Endothelial cell of umbilical vein (primary cell): ENCODE measurements at regions not wholly inside any gene's neighbourhood (a gene's known extent, or its start where the extent isn't known, plus 50 kb on each side); places are given as distances from the start of the nearest gene placed in this dataset.

Source experiments
- BruUV-seq: library from RNA; stranded (reverse); fragments of 400-500 nt; replicated peaks from 2 replicates; lab custom pipeline; 2021; lab: Mats Ljungman, UMichigan
- CTCF ChIA-PET: fragments of 300-600, 350-600 bp; sonication (Branson Sonifier 250); formaldehyde crosslinking; loops from one replicate; lab custom pipeline; 2021; ENCODE audit warnings: antibody characterized with exemption, inconsistent platforms; lab: Charles Lee
- POLR2A ChIA-PET: fragments of 300-600, 350-600 bp; sonication (Branson Sonifier 250); formaldehyde crosslinking; loops from one replicate; lab custom pipeline; 2021; ENCODE audit warnings: antibody characterized with exemption, inconsistent platforms; lab: Charles Lee
- DNase-seq: peaks from one replicate; pipeline ENCODE4 v3.0.0-alpha.2; 2011; ENCODE audit warnings: low read depth, low spot score
- FAIRE-seq: peaks from 2 replicates; lab custom pipeline; 2011; peaks lifted over from hg19 to GRCh38; lab: Jason Lieb, UNC
- H2AFZ ChIP-seq: 2 replicates; pipeline ENCODE4 v1.6.0; 2012; ENCODE audit warnings: low read depth, low read length, control low read depth, inconsistent platforms
- H3K27ac ChIP-seq: 2 replicates; pipeline ENCODE4 v1.5.1; 2011; ENCODE audit warnings: low read depth, mild to moderate bottlenecking, control low read depth, low read length, moderate library complexity; ENCODE audit not compliant: insufficient read depth
- H3K27me3 ChIP-seq, 2 experiments: 2 replicates each; pipeline versions ENCODE4 v1.6.0 to v1.6.1; 2011; ENCODE audit warnings: low read length in 2 of 2, mixed read lengths in 1 of 2; ENCODE audit not compliant: control insufficient read depth in 2 of 2, insufficient read depth in 2 of 2
- H3K36me3 ChIP-seq, 2 experiments: 2 replicates in 1 of 2; 3 replicates in 1 of 2; pipeline ENCODE4 v1.5.1; 2011; ENCODE audit warnings: low read length in 2 of 2, mild to moderate bottlenecking in 1 of 2, moderate library complexity in 1 of 2; ENCODE audit not compliant: control insufficient read depth in 2 of 2, insufficient read depth in 2 of 2; ENCODE audit errors: extremely low read depth in 1 of 2
- H3K4me1 ChIP-seq: 3 replicates; pipeline ENCODE4 v1.5.1; 2011; ENCODE audit warnings: mild to moderate bottlenecking, low read length; ENCODE audit not compliant: control insufficient read depth, insufficient read depth; ENCODE audit errors: extremely low read depth
- H3K4me2 ChIP-seq: 2 replicates; pipeline ENCODE4 v1.6.1; 2011; ENCODE audit warnings: low read length, control low read depth, mixed read lengths; ENCODE audit not compliant: insufficient read depth
- H3K4me3 ChIP-seq, 3 experiments: fragments of 200-600 bp in 1 of 3; sonication (generic), shearing (Covaris generic) in 1 of 3; replicated peaks in 1 of 3; 2 replicates each; pipeline ENCODE4 v1.5.1; 2011 to 2016; ENCODE audit warnings: control low read depth in 3 of 3, low read length in 3 of 3, mild to moderate bottlenecking in 2 of 3, inconsistent platforms in 1 of 3, low read depth in 1 of 3, moderate library complexity in 1 of 3; ENCODE audit not compliant: insufficient read depth in 1 of 3
- H3K79me2 ChIP-seq: 2 replicates; pipeline ENCODE4 v1.6.0; 2012; ENCODE audit warnings: low read length, inconsistent platforms; ENCODE audit not compliant: control insufficient read depth, insufficient read depth
- H3K9ac ChIP-seq: replicated peaks from 2 replicates; pipeline ENCODE3; 2011; ENCODE audit warnings: low read length, control low read depth; ENCODE audit not compliant: insufficient read depth; ENCODE audit errors: extremely low read depth
- H3K9me1 ChIP-seq: replicated peaks from 3 replicates; pipeline ENCODE4 v1.6.0; 2011; ENCODE audit warnings: mild to moderate bottlenecking, low read length; ENCODE audit not compliant: control insufficient read depth, insufficient read depth; ENCODE audit errors: extremely low read depth
- H3K9me3 ChIP-seq: replicated peaks from 2 replicates; pipeline ENCODE4 v1.5.1; 2012; ENCODE audit warnings: low read length, inconsistent platforms; ENCODE audit not compliant: control insufficient read depth, insufficient read depth
- H4K20me1 ChIP-seq: replicated peaks from 2 replicates; pipeline ENCODE3; 2011; ENCODE audit warnings: mild to moderate bottlenecking, low read length; ENCODE audit not compliant: control insufficient read depth, insufficient read depth; ENCODE audit errors: extremely low read depth
- CTCF ChIP-seq, 2 donors: IDR thresholded peaks; 1 replicate in 1 of 2; 2 replicates in 1 of 2; pipeline ENCODE4 v1.5.1; 2011; ENCODE audit warnings: low read length in 2 of 2, mild to moderate bottlenecking in 2 of 2, moderate library complexity in 2 of 2, control low read depth in 1 of 2, inconsistent platforms in 1 of 2, low read depth in 1 of 2; ENCODE audit not compliant: insufficient read depth in 1 of 2; ENCODE audit errors: extremely low read depth in 1 of 2
- EZH2 ChIP-seq: IDR thresholded peaks from 2 replicates; pipeline ENCODE4 v1.6.1; 2012; ENCODE audit warnings: borderline replicate concordance, low read depth, mild to moderate bottlenecking, moderate library complexity, low read length, inconsistent platforms; ENCODE audit not compliant: severe bottlenecking
- FOS ChIP-seq: IDR thresholded peaks from 2 replicates; pipeline ENCODE4 v1.6.1; 2011; ENCODE audit warnings: mild to moderate bottlenecking, low read length, moderate library complexity, borderline replicate concordance; ENCODE audit not compliant: insufficient read depth
- GATA2 ChIP-seq: IDR thresholded peaks from 2 replicates; pipeline ENCODE4 v1.7.0; 2011; ENCODE audit warnings: low read depth, mild to moderate bottlenecking, moderate library complexity, mixed read lengths, low read length; ENCODE audit not compliant: insufficient read length, insufficient read depth
- JUN ChIP-seq: IDR thresholded peaks from 2 replicates; pipeline ENCODE4 v1.6.1; 2011; ENCODE audit warnings: borderline replicate concordance, low read depth; ENCODE audit not compliant: insufficient read length, insufficient read depth
- MAX ChIP-seq: IDR thresholded peaks from 2 replicates; pipeline ENCODE4 v1.6.1; 2011; ENCODE audit not compliant: insufficient read depth, insufficient read length
- MYC ChIP-seq: IDR thresholded peaks from one replicate; pipeline ENCODE4 v1.6.1; 2011; ENCODE audit warnings: mild to moderate bottlenecking, low read depth, low read length
- POLR2A ChIP-seq: IDR thresholded peaks from 2 replicates; pipeline ENCODE4 v1.6.1; 2012; ENCODE audit warnings: low read depth, mild to moderate bottlenecking, control low read depth, low read length
- POLR2AphosphoS5 ChIP-seq: IDR thresholded peaks from 2 replicates; pipeline ENCODE4 v1.6.1; 2012; ENCODE audit warnings: low read depth, mild to moderate bottlenecking, control low read depth, low read length, moderate library complexity; ENCODE audit not compliant: insufficient read depth
- dilution Hi-C: fragments of 300-500 bp; cut with MboI; formaldehyde crosslinking; loops from one replicate; pipeline ENCODE4 v1.15.0; 2019; ENCODE audit warnings: low sequenced_read_pairs; ENCODE audit not compliant: extremely low pct_ligation_motif_present
- intact Hi-C: fragments of 100-400 bp; cut with micrococcal nuclease; formaldehyde crosslinking; loops from one replicate; pipeline ENCODE4 v1.10.0; 2022

GRCh38 chr20:55153001-55153645, 677.7 kb downstream of the DOK5 start:
- no peaks in the 10 kb centered on the region for H3K79me2 ChIP-seq
- H3K4me3 ChIP-seq = no peak overlapping the region
- H3K4me2 ChIP-seq = no peak overlapping the region
- no peak for TF ChIP-seq POLR2AphosphoS5
- TF ChIP-seq FOS = no peak
- TF ChIP-seq GATA2 = no peak
- TF ChIP-seq MYC = no peak
- no peak for TF ChIP-seq JUN
- no peak for TF ChIP-seq CTCF (IDR thresholded peaks at IDR 0.05; ENCODE audit: extremely low read depth in 1 of 2, insufficient read depth in 1 of 2, low read depth in 1 of 2, low read length in 2 of 2)
- TF ChIP-seq EZH2 = no peak
- TF ChIP-seq MAX = no peak
- TF ChIP-seq POLR2A = no peak
- no peaks in the 10 kb centered on the region for H3K4me1 ChIP-seq
- no peak overlapping the region for H3K9ac ChIP-seq
- no peaks in the 10 kb centered on the region for H3K9me3 ChIP-seq
- ChIA-PET CTCF (no interaction called here), POLR2A (no interaction called here)
- H4K20me1 ChIP-seq = no peaks in the 10 kb centered on the region
- no peak for FAIRE-seq
- H3K36me3 ChIP-seq = no peaks in the 10 kb centered on the region
- intact Hi-C loops (no loop called here), dilution Hi-C loops (no loop called here)
- no peak overlapping the region for H2AFZ ChIP-seq
- no peaks in the 10 kb centered on the region for H3K27me3 ChIP-seq
- H3K27ac ChIP-seq = no peak overlapping the region
- no peak for DNase-seq
- BruUV-seq = no TSS peak
- H3K9me1 ChIP-seq = no peaks in the 10 kb centered on the region
